Left lung (tissue), 4 donors: ENCODE measurements at regions not wholly inside any gene's neighbourhood (a gene's known extent, or its start where the extent isn't known, plus 50 kb on each side); places are given as distances from the start of the nearest gene placed in this dataset.
"Not testable (repeated sequence)": the region's sequence is repeated elsewhere in the genome, so short reads cannot be mapped to it uniquely, and the experiment has no call there.

Experiments used
- ATAC-seq: fragments of 200-7000 bp; cut with Tn5 transposase; one replicate; pipeline ENCODE4 v1.9.1; 2020; ENCODE audit warnings: moderate library complexity
- DNase-seq, 4 donors: peaks; one replicate each; pipeline ENCODE4 v3.0.0-alpha.2; 2013 to 2020
- H3K27ac ChIP-seq, 2 donors: fragments of 200-600 bp; sonication (generic) in 1 of 2; one replicate each; pipeline versions ENCODE4 v1.5.0 to v1.8.0; 2020 to 2021
- H3K27me3 ChIP-seq, 2 donors: fragments of 200-600 bp; sonication (generic) in 1 of 2; one replicate each; pipeline versions ENCODE4 v1.5.0 to v1.8.0; 2020 to 2021
- H3K36me3 ChIP-seq, 2 donors: fragments of 200-600 bp; sonication (generic) in 1 of 2; one replicate each; pipeline versions ENCODE4 v1.5.0 to v1.8.0; 2020 to 2021
- H3K4me1 ChIP-seq, 2 donors: fragments of 200-600 bp; one replicate each; pipeline ENCODE4 v1.8.0; 2021
- H3K4me3 ChIP-seq, 2 donors: fragments of 200-600 bp; sonication (generic) in 1 of 2; one replicate each; pipeline versions ENCODE4 v1.5.0 to v1.8.0; 2020 to 2021; ENCODE audit warnings: mild to moderate bottlenecking in 1 of 2
- H3K9me3 ChIP-seq, 2 donors: fragments of 200-600 bp; sonication (generic) in 1 of 2; one replicate each; pipeline versions ENCODE4 v1.5.0 to v1.8.0; 2020 to 2021
- intact Hi-C, 2 donors: fragments of 100-400 bp; cut with DNase I; formaldehyde crosslinking; loops; one replicate each; pipeline versions ENCODE4 v1.11.2 to v1.14.2; 2022
- TF ChIP-seq, protein P1 (sequence below), 2 donors: fragments of 200-600 bp; sonication (generic) in 1 of 2; IDR thresholded peaks; one replicate each; pipeline versions ENCODE4 v1.5.0 to v1.8.0; 2021; ENCODE audit warnings: antibody characterized with exemption in 2 of 2
- donor health status: DM: no; HTN: yes; CAD: no.
- donor health status: DM: no; HTN: no; CAD: no.

DNA sequence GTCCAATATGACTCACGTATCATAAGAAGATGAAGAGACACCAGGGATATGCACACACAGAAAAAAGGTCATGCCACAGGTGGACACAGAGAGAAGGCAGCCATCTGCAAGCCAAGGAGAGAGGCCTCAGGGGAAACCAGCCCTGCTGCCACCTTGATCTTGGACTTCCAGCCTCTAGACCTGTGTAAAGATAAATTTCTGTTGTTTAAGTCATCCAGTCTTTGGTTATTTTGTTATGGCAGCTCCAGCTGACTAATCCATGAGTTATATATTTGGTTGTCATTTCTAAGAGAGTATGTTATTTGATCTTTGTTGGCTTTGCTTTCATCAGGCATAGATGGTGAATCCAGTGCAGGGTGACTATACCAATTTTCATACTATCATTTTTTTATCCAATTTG lies 130.2 kb upstream of the DAP start:
- no peaks in the 10 kb centered on the region for H3K4me1 ChIP-seq
- H3K27me3 ChIP-seq, result no peaks in the 10 kb centered on the region
- peaks cover 0 to 10% of the 10 kb centered on the region in 2 donors for H3K9me3 ChIP-seq
- intact Hi-C loops, result no loop called here
- ATAC-seq, result no peak
- no peak overlapping the region for H3K27ac ChIP-seq
- no peak for DNase-seq
- H3K4me3 ChIP-seq, result no peak overlapping the region
- no peaks in the 10 kb centered on the region for H3K36me3 ChIP-seq
- TF ChIP-seq, protein P1, sequence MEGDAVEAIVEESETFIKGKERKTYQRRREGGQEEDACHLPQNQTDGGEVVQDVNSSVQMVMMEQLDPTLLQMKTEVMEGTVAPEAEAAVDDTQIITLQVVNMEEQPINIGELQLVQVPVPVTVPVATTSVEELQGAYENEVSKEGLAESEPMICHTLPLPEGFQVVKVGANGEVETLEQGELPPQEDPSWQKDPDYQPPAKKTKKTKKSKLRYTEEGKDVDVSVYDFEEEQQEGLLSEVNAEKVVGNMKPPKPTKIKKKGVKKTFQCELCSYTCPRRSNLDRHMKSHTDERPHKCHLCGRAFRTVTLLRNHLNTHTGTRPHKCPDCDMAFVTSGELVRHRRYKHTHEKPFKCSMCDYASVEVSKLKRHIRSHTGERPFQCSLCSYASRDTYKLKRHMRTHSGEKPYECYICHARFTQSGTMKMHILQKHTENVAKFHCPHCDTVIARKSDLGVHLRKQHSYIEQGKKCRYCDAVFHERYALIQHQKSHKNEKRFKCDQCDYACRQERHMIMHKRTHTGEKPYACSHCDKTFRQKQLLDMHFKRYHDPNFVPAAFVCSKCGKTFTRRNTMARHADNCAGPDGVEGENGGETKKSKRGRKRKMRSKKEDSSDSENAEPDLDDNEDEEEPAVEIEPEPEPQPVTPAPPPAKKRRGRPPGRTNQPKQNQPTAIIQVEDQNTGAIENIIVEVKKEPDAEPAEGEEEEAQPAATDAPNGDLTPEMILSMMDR (IDR thresholded peaks at IDR 0.05), result no peak

DNA sequence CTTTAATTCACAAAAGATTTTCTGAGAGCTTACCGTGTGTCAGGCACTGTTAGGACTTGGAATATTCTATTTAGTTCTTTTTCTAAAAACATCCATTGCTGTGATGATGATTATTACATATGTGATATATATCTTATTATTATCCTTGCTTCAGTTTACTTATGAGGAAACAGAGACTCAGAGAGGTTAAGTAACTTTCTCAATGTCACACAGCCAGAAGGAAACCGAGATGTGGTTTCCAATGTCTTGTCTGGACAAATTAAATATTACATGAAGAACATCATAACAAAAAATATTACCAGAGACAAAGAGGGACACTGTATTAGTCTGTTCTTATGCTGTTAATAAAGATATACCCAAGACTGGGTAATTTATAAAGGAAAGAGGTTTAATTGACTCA lies 125.5 kb upstream of the DAP start:
- intact Hi-C loops, result no loop called here
- Histone ChIP-seq H3K4me1 (no peaks in the 10 kb centered on the region), H3K27ac (no peak overlapping the region), H3K4me3 (no peak overlapping the region), H3K36me3 (no peaks in the 10 kb centered on the region), H3K9me3 (peaks cover 0 to 10% of the 10 kb centered on the region in 2 donors), H3K27me3 (no peaks in the 10 kb centered on the region)
- TF ChIP-seq, protein P1 (IDR thresholded peaks at IDR 0.05), result no peak
- ATAC-seq (no peak), DNase-seq (no peak)

DNA sequence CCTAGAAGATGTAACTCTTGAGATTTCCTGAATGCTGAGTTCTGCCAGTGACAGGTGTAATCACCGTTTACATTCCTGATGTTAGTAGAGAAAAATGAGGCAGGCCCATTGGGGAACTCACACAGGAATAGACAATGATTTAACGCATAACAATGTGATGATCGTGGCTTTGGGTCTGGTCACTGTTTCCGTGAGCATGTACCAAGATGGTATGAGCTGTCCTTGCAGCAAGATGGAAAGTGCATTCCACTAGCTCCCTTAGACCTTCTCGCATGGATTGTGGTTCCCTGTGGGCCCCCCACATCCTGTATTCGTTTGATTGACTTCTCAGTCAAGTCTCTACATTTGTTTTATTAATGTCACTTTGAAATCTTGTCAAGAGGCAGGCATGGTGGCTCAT lies 124.0 kb upstream of the DAP start:
- intact Hi-C loops, result no loop called here
- H3K27me3 ChIP-seq, result no peaks in the 10 kb centered on the region
- TF ChIP-seq, protein P1 (IDR thresholded peaks at IDR 0.05), result no peak
- H3K27ac ChIP-seq, result no peak overlapping the region
- no peaks in the 10 kb centered on the region for H3K4me1 ChIP-seq
- H3K36me3 ChIP-seq, result no peaks in the 10 kb centered on the region
- DNase-seq (no peak), ATAC-seq (no peak)
- no peak overlapping the region for H3K4me3 ChIP-seq
- H3K9me3 ChIP-seq, result peaks cover 0 to 5% of the 10 kb centered on the region in 2 donors

DNA sequence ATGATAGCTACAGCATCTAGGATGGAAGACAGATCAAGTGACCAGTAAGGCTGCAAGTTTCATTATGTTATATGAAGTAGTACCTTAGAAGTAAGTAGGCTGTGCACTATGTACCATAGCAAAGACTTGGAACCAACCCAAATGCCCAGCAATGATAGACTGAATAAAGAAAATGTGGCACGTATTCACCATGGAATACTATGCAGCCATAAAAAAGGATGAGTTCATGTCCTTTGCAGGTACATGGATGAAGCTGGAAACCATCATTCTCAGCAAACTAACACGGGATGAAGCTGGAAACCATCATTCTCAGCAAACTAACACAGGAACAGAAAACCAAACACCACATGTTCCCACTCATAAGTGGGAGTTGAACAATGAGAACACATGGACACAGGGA lies 122.9 kb upstream of the DAP start:
- H3K9me3 ChIP-seq, DNase-seq, intact Hi-C loops, H3K4me1 ChIP-seq, H3K27ac ChIP-seq, H3K4me3 ChIP-seq, H3K27me3 ChIP-seq, H3K36me3 ChIP-seq, ATAC-seq: not testable (repeated sequence)

DNA sequence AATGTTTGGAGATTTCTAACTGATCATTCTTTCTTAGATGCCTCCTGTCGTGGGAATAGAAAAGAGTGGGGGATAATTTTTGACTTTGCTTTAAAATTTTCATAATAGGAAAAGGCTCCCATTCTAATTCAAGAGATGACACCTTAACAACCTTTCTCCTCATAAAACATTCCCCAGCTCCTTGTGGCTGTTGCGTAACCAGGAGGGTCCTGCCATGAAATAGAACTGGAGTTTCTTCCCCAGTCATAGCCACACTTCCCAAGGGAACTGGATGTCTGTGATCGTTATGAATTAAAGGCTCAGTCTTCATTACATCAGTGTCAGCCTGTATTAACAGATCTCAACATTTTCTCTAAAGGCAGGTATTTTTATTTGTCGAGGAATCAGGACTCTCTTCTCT lies 119.9 kb upstream of the DAP start:
- no peaks in the 10 kb centered on the region for H3K36me3 ChIP-seq
- TF ChIP-seq, protein P1 (IDR thresholded peaks at IDR 0.05), result no peak
- DNase-seq (no peak), ATAC-seq (no peak)
- H3K4me1 ChIP-seq, result no peaks in the 10 kb centered on the region
- intact Hi-C loops, result no loop called here
- no peaks in the 10 kb centered on the region for H3K27me3 ChIP-seq
- no peak overlapping the region for H3K27ac ChIP-seq
- H3K9me3 ChIP-seq, result no peaks in the 10 kb centered on the region
- H3K4me3 ChIP-seq, result no peak overlapping the region

DNA sequence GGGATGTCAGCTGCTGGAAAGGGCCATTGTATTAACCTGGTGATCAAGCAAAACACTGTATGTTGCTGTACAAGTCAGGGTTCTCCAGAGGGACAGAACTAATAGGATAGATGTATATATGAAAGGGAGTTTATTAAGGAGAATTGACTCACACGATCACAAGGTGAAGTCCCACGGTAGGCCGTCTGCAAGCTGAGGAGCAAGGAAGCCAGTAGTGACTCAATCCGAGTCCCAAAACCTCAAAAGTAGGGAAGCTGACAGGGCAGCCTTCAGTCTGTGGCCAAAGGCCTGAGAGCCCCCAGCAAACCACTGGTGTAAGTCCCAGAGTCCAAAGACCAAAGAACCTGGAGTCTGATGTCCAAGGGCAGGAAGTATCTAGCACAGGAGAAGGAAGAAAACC lies 116.0 kb upstream of the DAP start:
- H3K36me3 ChIP-seq, H3K4me1 ChIP-seq, ATAC-seq, H3K27ac ChIP-seq, DNase-seq, H3K4me3 ChIP-seq, intact Hi-C loops, H3K9me3 ChIP-seq, H3K27me3 ChIP-seq: not testable (repeated sequence)
